IMR-90 (cell line): ENCODE measurements at regions not wholly inside any gene's neighbourhood (a gene's known extent, or its start where the extent isn't known, plus 50 kb on each side); places are given as distances from the start of the nearest gene placed in this dataset.

Experiments used
- ATAC-seq: fragments of 200-7000 bp; cut with Tn5 transposase; 2 replicates; pipeline ENCODE4 v1.9.1; 2020; ENCODE audit warnings: low read depth, mild to moderate bottlenecking, moderate library complexity
- BruUV-seq: library from RNA; stranded (reverse); fragments of 400-500 nt; replicated peaks from 2 replicates; lab custom pipeline; 2021; lab: Mats Ljungman, UMichigan
- CTCF ChIA-PET: fragments of 300-600 bp; formaldehyde crosslinking; extraction: SDS; loops from one replicate; lab custom pipeline; 2021; ENCODE audit warnings: antibody characterized with exemption; lab: Yijun Ruan, JAX
- POLR2A ChIA-PET: fragments of 300-600 bp; sonication (Branson Sonifier 250); formaldehyde crosslinking; loops from one replicate; lab custom pipeline; 2022; ENCODE audit warnings: antibody characterized with exemption; ENCODE audit not compliant: unreplicated experiment; lab: Charles Lee
- DNase-seq: peaks from one replicate; pipeline ENCODE4 v3.0.0; 2013
- H2AFZ ChIP-seq: replicated peaks from 2 replicates; pipeline ENCODE3; 2013; ENCODE audit warnings: low read length, mild to moderate bottlenecking; ENCODE audit not compliant: poor library complexity
- H2AK5ac ChIP-seq: 2 replicates; pipeline ENCODE4 v1.6.1; 2013; ENCODE audit warnings: low read depth, low read length, inconsistent platforms
- H2AK9ac ChIP-seq: replicated peaks from 2 replicates; pipeline ENCODE3; 2013; ENCODE audit warnings: mild to moderate bottlenecking, low read depth, low read length, moderate library complexity; ENCODE audit not compliant: poor library complexity
- H2BK120ac ChIP-seq: 2 replicates; pipeline ENCODE4 v1.6.1; 2013; ENCODE audit warnings: low read depth, low read length, inconsistent platforms
- H2BK15ac ChIP-seq: 3 replicates; pipeline ENCODE4 v1.6.1; 2013; ENCODE audit warnings: low read depth, low read length, inconsistent platforms
- H2BK20ac ChIP-seq: 2 replicates; pipeline ENCODE4 v1.6.1; 2013; ENCODE audit warnings: low read depth, mild to moderate bottlenecking, inconsistent platforms, low read length, moderate library complexity
- H2BK5ac ChIP-seq: 2 replicates; pipeline ENCODE4 v1.6.1; 2013; ENCODE audit warnings: mild to moderate bottlenecking, low read depth, low read length, inconsistent platforms; ENCODE audit not compliant: poor library complexity, severe bottlenecking
- H3K14ac ChIP-seq: replicated peaks from 2 replicates; pipeline ENCODE4 v1.6.1; 2013; ENCODE audit warnings: low read depth, low read length, inconsistent platforms
- H3K18ac ChIP-seq: 2 replicates; pipeline ENCODE4 v1.6.1; 2013; ENCODE audit warnings: low read depth, low read length, control low read depth
- H3K23ac ChIP-seq: 2 replicates; pipeline ENCODE4 v1.6.1; 2013; ENCODE audit warnings: low read depth, low read length, inconsistent platforms
- H3K27ac ChIP-seq: 2 replicates; pipeline ENCODE4 v1.5.1; 2013; ENCODE audit warnings: mild to moderate bottlenecking, control low read depth, low read length; ENCODE audit not compliant: insufficient read depth
- H3K27me3 ChIP-seq: 2 replicates; pipeline ENCODE4 v1.6.1; 2013; ENCODE audit warnings: low read length; ENCODE audit not compliant: control insufficient read depth, insufficient read depth
- H3K36me3 ChIP-seq: 2 replicates; pipeline ENCODE4 v1.6.1; 2013; ENCODE audit warnings: low read length, mixed read lengths; ENCODE audit not compliant: control insufficient read depth, insufficient read depth
- H3K4ac ChIP-seq: 2 replicates; pipeline ENCODE4 v1.6.1; 2013; ENCODE audit warnings: low read depth, low read length, inconsistent platforms
- H3K4me1 ChIP-seq: 2 replicates; pipeline ENCODE4 v1.6.1; 2013; ENCODE audit warnings: low read length, mixed read lengths; ENCODE audit not compliant: control insufficient read depth, insufficient read depth
- H3K4me2 ChIP-seq: 2 replicates; pipeline ENCODE4 v1.6.1; 2013; ENCODE audit warnings: low read depth, mild to moderate bottlenecking, control low read depth, low read length, moderate library complexity
- H3K4me3 ChIP-seq: 2 replicates; pipeline ENCODE4 v1.5.1; 2013; ENCODE audit warnings: low read depth, mild to moderate bottlenecking, control low read depth, low read length, moderate library complexity; ENCODE audit not compliant: insufficient read depth
- H3K56ac ChIP-seq: 2 replicates; pipeline ENCODE4 v1.6.1; 2013; ENCODE audit warnings: low read length, inconsistent platforms; ENCODE audit not compliant: insufficient read depth; ENCODE audit errors: extremely low read depth
- H3K79me1 ChIP-seq, 2 experiments: 2 replicates each; pipeline ENCODE4 v1.6.1; 2013; ENCODE audit warnings: low read length in 2 of 2, inconsistent platforms in 1 of 2, low read depth in 1 of 2
- H3K9ac ChIP-seq: 2 replicates; pipeline ENCODE4 v1.6.1; 2013; ENCODE audit warnings: low read depth, low read length, control low read depth
- H3K9me1 ChIP-seq: 2 replicates; pipeline ENCODE4 v1.6.1; 2013; ENCODE audit warnings: low read length, inconsistent platforms; ENCODE audit not compliant: insufficient read depth
- H3K9me3 ChIP-seq: 2 replicates; pipeline ENCODE4 v1.6.1; 2013; ENCODE audit warnings: low read length; ENCODE audit not compliant: control insufficient read depth, insufficient read depth
- H4K20me1 ChIP-seq: 2 replicates; pipeline ENCODE4 v1.6.1; 2013; ENCODE audit warnings: low read length, inconsistent platforms; ENCODE audit not compliant: insufficient read depth
- H4K5ac ChIP-seq: 2 replicates; pipeline ENCODE4 v1.6.1; 2013; ENCODE audit warnings: mild to moderate bottlenecking, low read depth, low read length, control low read depth
- H4K8ac ChIP-seq, 2 experiments: 2 replicates each; pipeline ENCODE4 v1.6.1; 2013; ENCODE audit warnings: low read depth in 2 of 2, low read length in 2 of 2, control low read depth in 1 of 2, inconsistent platforms in 1 of 2
- H4K91ac ChIP-seq: 2 replicates; pipeline ENCODE4 v1.6.1; 2013; ENCODE audit warnings: low read depth, low read length, inconsistent platforms; ENCODE audit not compliant: insufficient read depth
- BHLHE40 ChIP-seq: fragments of 150-350 bp; IDR thresholded peaks from 2 replicates; pipeline ENCODE4 v1.6.1; 2016; ENCODE audit warnings: mild to moderate bottlenecking, low read depth, low read length
- CEBPB ChIP-seq: IDR thresholded peaks from 2 replicates; pipeline ENCODE4 v1.6.1; 2012; ENCODE audit warnings: low read depth, low read length, improper control_type of control experiment
- CHD1 ChIP-seq: IDR thresholded peaks from 2 replicates; pipeline ENCODE4 v1.6.1; 2012; ENCODE audit warnings: low read depth, low read length, improper control_type of control experiment
- CTCF ChIP-seq: conservative IDR thresholded peaks from 2 replicates; pipeline ENCODE4 v1.5.1; 2012; ENCODE audit warnings: mild to moderate bottlenecking, low read depth, low read length, improper control_type of control experiment
- FOS ChIP-seq: fragments of 150-350 bp; IDR thresholded peaks from 2 replicates; pipeline ENCODE4 v1.6.1; 2016; ENCODE audit warnings: low read depth, low read length
- MAFK ChIP-seq: IDR thresholded peaks from 2 replicates; pipeline ENCODE4 v1.6.1; 2012; ENCODE audit warnings: low read depth, low read length, improper control_type of control experiment
- MAZ ChIP-seq: IDR thresholded peaks from 2 replicates; pipeline ENCODE4 v1.6.1; 2012; ENCODE audit warnings: low read depth, mild to moderate bottlenecking, low read length, improper control_type of control experiment, moderate library complexity, borderline replicate concordance
- MXI1 ChIP-seq: IDR thresholded peaks from 2 replicates; pipeline ENCODE4 v1.6.1; 2012; ENCODE audit warnings: low read depth, mild to moderate bottlenecking, low read length, moderate library complexity, borderline replicate concordance
- NFE2L2 ChIP-seq: fragments of 150-350 bp; IDR thresholded peaks from 2 replicates; pipeline ENCODE4 v1.6.1; 2016; ENCODE audit warnings: low read depth, mild to moderate bottlenecking, low read length
- POLR2A ChIP-seq: IDR thresholded peaks from 2 replicates; pipeline ENCODE4 v1.6.1; 2012; ENCODE audit warnings: mild to moderate bottlenecking, low read depth, low read length
- RAD21 ChIP-seq: IDR thresholded peaks from 2 replicates; pipeline ENCODE4 v1.6.1; 2012; ENCODE audit warnings: low read length, improper control_type of control experiment
- RCOR1 ChIP-seq: IDR thresholded peaks from 2 replicates; pipeline ENCODE4 v1.6.1; 2012; ENCODE audit warnings: mild to moderate bottlenecking, low read length, improper control_type of control experiment; ENCODE audit not compliant: insufficient replicate concordance
- RFX5 ChIP-seq: IDR thresholded peaks from 2 replicates; pipeline ENCODE4 v1.8.0; 2012; ENCODE audit warnings: low read depth, mild to moderate bottlenecking, low read length, moderate library complexity
- SMC3 ChIP-seq: fragments of 150-350 bp; IDR thresholded peaks from 2 replicates; pipeline ENCODE4 v1.6.1; 2016; ENCODE audit warnings: low read depth, mild to moderate bottlenecking, antibody characterized with exemption, low read length, moderate library complexity
- WGBS, 2 experiments: methylation state at CpG; one replicate each; pipeline versions ENCODE4 v1.1.5 to v1.1.7; 2013; ENCODE audit warnings: missing lambda C conversion rate in 2 of 2; ENCODE audit not compliant: insufficient read length in 1 of 2; ENCODE audit errors: extremely low coverage in 2 of 2; 5-methylcytosine and 5-hydroxymethylcytosine counted together
- dilution Hi-C: fragments of 300-500 bp; cut with HindIII; formaldehyde crosslinking; loops from one replicate; pipeline ENCODE4 v1.14.3; 2018; ENCODE audit warnings: low sequenced_read_pairs; ENCODE audit not compliant: unreplicated experiment
- in situ Hi-C: fragments of 300-500 bp; cut with MboI; formaldehyde crosslinking; loops from 3 replicates; pipeline ENCODE4 v1.14.3; 2019; ENCODE audit warnings: low sequenced_read_pairs, inconsistent platforms, mixed read lengths
- intact Hi-C: fragments of 100-400 bp; cut with micrococcal nuclease; formaldehyde crosslinking; loops from 2 replicates; pipeline ENCODE4 v1.10.0; 2022
- TF ChIP-seq, protein P1 (sequence below): fragments of 150-350 bp; IDR thresholded peaks from 2 replicates; pipeline ENCODE4 v1.6.1; 2016; ENCODE audit warnings: low read depth, mild to moderate bottlenecking, low read length, moderate library complexity, borderline replicate concordance
- TF ChIP-seq, protein P2 (sequence below): fragments of 150-350 bp; IDR thresholded peaks from 2 replicates; pipeline ENCODE4 v1.6.1; 2017; ENCODE audit warnings: mild to moderate bottlenecking, antibody characterized with exemption, low read length, low read depth

DNA sequence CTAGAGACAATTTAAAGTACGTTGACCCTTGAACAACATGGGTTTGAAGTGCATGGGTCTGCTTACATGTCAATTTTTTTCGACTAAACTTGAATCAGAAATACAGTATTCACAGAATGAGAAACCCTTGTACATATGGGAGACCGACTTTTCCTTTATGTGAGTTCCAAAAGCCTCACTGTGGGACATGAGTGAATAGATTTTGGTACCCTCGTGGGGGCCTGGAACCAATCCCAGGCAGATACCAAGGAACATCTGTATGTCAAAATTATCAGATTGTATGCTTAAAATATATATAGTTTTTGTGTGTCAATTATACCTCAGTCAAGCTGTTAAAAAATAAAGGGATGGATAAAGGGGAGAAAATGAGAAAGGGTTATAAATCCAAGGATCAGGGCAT, 78.7 kb upstream of the MAN2A1 start:
- Histone ChIP-seq H3K27ac (no peak overlapping the region), H3K23ac (no peak overlapping the region), H3K4ac (no peak overlapping the region), H2AFZ (no peak overlapping the region), H2BK5ac (no peak overlapping the region), H2AK9ac (no peak overlapping the region), H2AK5ac (no peak overlapping the region), H3K4me2 (no peak overlapping the region), H3K79me1 (no peaks in the 10 kb centered on the region), H3K9me3 (no peaks in the 10 kb centered on the region), H2BK20ac (no peak overlapping the region), H3K4me3 (no peak overlapping the region), H3K9ac (no peak overlapping the region), H3K4me1 (no peaks in the 10 kb centered on the region), H4K8ac (no peak overlapping the region), H2BK15ac (no peak overlapping the region), H4K91ac (no peak overlapping the region), H3K14ac (no peak overlapping the region), H3K9me1 (no peaks in the 10 kb centered on the region), H4K5ac (no peak overlapping the region), H2BK120ac (no peak overlapping the region), H3K18ac (no peak overlapping the region), H3K27me3 (no peaks in the 10 kb centered on the region), H4K20me1 (no peaks in the 10 kb centered on the region), H3K56ac (no peak overlapping the region), H3K36me3 (no peaks in the 10 kb centered on the region)
- intact Hi-C loops: no loop called here
- DNase-seq (no peak), ATAC-seq (no peak)
- ChIA-PET POLR2A (no interaction called here), CTCF (no interaction called here)
- no TSS peak for BruUV-seq
- TF ChIP-seq RFX5 (no peak), MXI1 (no peak), SMC3 (no peak), CEBPB (no peak), NFE2L2 (no peak), MAFK (no peak), RAD21 (no peak), RCOR1 (no peak), BHLHE40 (no peak), MAZ (no peak), CHD1 (no peak), POLR2A (no peak), FOS (no peak), CTCF (no peak)
- TF ChIP-seq, protein P1, sequence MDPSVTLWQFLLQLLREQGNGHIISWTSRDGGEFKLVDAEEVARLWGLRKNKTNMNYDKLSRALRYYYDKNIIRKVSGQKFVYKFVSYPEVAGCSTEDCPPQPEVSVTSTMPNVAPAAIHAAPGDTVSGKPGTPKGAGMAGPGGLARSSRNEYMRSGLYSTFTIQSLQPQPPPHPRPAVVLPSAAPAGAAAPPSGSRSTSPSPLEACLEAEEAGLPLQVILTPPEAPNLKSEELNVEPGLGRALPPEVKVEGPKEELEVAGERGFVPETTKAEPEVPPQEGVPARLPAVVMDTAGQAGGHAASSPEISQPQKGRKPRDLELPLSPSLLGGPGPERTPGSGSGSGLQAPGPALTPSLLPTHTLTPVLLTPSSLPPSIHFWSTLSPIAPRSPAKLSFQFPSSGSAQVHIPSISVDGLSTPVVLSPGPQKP: no peak
- TF ChIP-seq, protein P2, sequence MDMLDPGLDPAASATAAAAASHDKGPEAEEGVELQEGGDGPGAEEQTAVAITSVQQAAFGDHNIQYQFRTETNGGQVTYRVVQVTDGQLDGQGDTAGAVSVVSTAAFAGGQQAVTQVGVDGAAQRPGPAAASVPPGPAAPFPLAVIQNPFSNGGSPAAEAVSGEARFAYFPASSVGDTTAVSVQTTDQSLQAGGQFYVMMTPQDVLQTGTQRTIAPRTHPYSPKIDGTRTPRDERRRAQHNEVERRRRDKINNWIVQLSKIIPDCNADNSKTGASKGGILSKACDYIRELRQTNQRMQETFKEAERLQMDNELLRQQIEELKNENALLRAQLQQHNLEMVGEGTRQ: no peak
- WGBS, 2 experiments: no CpG with 5 or more reads among the region's 4 CpGs
- in situ Hi-C loops: no loop called here
- dilution Hi-C loops: no loop called here
